Calu3 (cell line): ENCODE measurements at regions not wholly inside any gene's neighbourhood (a gene's known extent, or its start where the extent isn't known, plus 50 kb on each side); places are given as distances from the start of the nearest gene placed in this dataset.

ENCODE experiments used
- BruUV-seq: library from RNA; stranded (reverse); fragments of 400-500 nt; replicated peaks from 2 replicates; lab custom pipeline; 2021; lab: Mats Ljungman, UMichigan
- CTCF ChIA-PET: fragments of 300-600 bp; sonication (Branson Sonifier 250); formaldehyde crosslinking; loops from one replicate; lab custom pipeline; 2022; ENCODE audit warnings: antibody characterized with exemption; lab: Charles Lee
- DNase-seq: peaks from one replicate; pipeline ENCODE4 v3.0.0; 2022
- H3K27ac Mint-ChIP-seq: one replicate; pipeline ENCODE4 v1.8.0; 2022; ENCODE audit warnings: mixed read lengths; ENCODE audit not compliant: unreplicated experiment
- H3K27me3 Mint-ChIP-seq: one replicate; pipeline ENCODE4 v1.8.0; 2022; ENCODE audit warnings: mixed read lengths; ENCODE audit not compliant: unreplicated experiment
- H3K36me3 Mint-ChIP-seq: one replicate; pipeline ENCODE4 v1.8.0; 2022; ENCODE audit warnings: mild to moderate bottlenecking, moderate library complexity, mixed read lengths; ENCODE audit not compliant: insufficient read depth, unreplicated experiment
- H3K4me1 Mint-ChIP-seq: one replicate; pipeline ENCODE4 v1.8.0; 2022; ENCODE audit warnings: mild to moderate bottlenecking, low read depth, mixed read lengths; ENCODE audit not compliant: unreplicated experiment
- H3K4me3 Mint-ChIP-seq: one replicate; pipeline ENCODE4 v1.8.0; 2022; ENCODE audit warnings: mild to moderate bottlenecking, low read depth, moderate library complexity, mixed read lengths; ENCODE audit not compliant: unreplicated experiment
- H3K9me3 Mint-ChIP-seq: one replicate; pipeline ENCODE4 v1.8.0; 2022; ENCODE audit warnings: low read depth, mixed read lengths; ENCODE audit not compliant: unreplicated experiment
- intact Hi-C: fragments of 100-400 bp; cut with micrococcal nuclease; formaldehyde crosslinking; loops from one replicate; pipeline ENCODE4 v1.10.0; 2022; ENCODE audit not compliant: unreplicated experiment
- TF ChIP-seq, protein P1 (sequence below): fragments of 200-600 bp; IDR thresholded peaks from one replicate; pipeline ENCODE4 v1.8.0; 2022; ENCODE audit warnings: antibody characterized with exemption; ENCODE audit not compliant: unreplicated experiment

- Mint-ChIP-seq H3K9me3 (no peaks in the 10 kb centered on the region), H3K36me3 (no peaks in the 10 kb centered on the region), H3K27me3 (peaks cover 92% of the 10 kb centered on the region), H3K27ac (no peak overlapping the region), H3K4me1 (no peaks in the 10 kb centered on the region), H3K4me3 (no peak overlapping the region)
- CTCF ChIA-PET: no interaction called here
- intact Hi-C loops: loop anchor here (5.0 kb wide), 1 partner anchor 167 kb away; no protein-coding TSS in a partner anchor
- TF ChIP-seq, protein P1, sequence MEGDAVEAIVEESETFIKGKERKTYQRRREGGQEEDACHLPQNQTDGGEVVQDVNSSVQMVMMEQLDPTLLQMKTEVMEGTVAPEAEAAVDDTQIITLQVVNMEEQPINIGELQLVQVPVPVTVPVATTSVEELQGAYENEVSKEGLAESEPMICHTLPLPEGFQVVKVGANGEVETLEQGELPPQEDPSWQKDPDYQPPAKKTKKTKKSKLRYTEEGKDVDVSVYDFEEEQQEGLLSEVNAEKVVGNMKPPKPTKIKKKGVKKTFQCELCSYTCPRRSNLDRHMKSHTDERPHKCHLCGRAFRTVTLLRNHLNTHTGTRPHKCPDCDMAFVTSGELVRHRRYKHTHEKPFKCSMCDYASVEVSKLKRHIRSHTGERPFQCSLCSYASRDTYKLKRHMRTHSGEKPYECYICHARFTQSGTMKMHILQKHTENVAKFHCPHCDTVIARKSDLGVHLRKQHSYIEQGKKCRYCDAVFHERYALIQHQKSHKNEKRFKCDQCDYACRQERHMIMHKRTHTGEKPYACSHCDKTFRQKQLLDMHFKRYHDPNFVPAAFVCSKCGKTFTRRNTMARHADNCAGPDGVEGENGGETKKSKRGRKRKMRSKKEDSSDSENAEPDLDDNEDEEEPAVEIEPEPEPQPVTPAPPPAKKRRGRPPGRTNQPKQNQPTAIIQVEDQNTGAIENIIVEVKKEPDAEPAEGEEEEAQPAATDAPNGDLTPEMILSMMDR: no peak
- no TSS peak for BruUV-seq
- DNase-seq: no peak
These were observed 191.9 kb upstream of the LINGO1 start for GRCh38 chr15:77824361-77825251.

GRCh38 chr15:77823736-77824135 lies 191.0 kb upstream of the LINGO1 start:
- no peaks in the 10 kb centered on the region for H3K4me1 Mint-ChIP-seq
- intact Hi-C loops: loop anchor here (5.0 kb wide), 1 partner anchor 166 kb away; no protein-coding TSS in a partner anchor
- no TSS peak for BruUV-seq
- H3K36me3 Mint-ChIP-seq: no peaks in the 10 kb centered on the region
- peaks cover 86% of the 10 kb centered on the region for H3K27me3 Mint-ChIP-seq
- no peak overlapping the region for H3K27ac Mint-ChIP-seq
- CTCF ChIA-PET: no interaction called here
- no peak overlapping the region for H3K4me3 Mint-ChIP-seq
- TF ChIP-seq, protein P1: no peak
- DNase-seq: no peak
- H3K9me3 Mint-ChIP-seq: no peaks in the 10 kb centered on the region

DNA sequence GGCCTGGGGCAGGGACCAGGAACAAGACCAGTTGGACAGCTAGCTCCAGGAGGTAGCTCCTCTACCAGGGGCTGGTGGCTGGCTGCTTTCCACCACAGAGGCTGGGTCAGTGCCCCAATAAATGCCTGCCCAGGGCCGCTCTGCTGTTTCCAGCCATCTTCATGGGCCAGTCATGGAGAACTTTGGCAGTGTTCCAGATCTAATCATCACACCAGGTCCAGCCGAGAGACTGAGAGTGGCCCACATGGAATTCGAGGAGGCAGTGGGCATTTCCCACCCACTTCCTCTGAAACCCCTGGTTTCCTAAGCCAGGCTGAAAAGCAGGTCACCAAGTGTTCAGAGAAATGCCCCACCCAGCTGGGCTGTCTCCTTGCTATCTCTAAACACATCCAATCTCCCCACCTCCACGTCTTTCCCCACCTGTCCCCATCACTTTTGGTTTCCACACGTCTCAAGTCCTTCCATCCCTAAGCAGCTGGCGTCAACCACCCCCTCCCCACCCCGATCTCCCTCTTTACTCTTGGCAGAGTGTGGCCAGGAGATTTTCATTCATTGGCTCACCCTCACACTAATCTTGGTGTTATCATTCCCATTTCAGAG lies 190.0 kb upstream of the LINGO1 start:
- no peak overlapping the region for H3K27ac Mint-ChIP-seq
- BruUV-seq: no TSS peak
- intact Hi-C loops: loop anchor here (5.0 kb wide), 1 partner anchor 165 kb away; no protein-coding TSS in a partner anchor
- TF ChIP-seq, protein P1: no peak
- H3K9me3 Mint-ChIP-seq: no peaks in the 10 kb centered on the region
- no peak overlapping the region for H3K4me3 Mint-ChIP-seq
- peaks cover 83% of the 10 kb centered on the region for H3K27me3 Mint-ChIP-seq
- CTCF ChIA-PET: interaction anchor here (3.3 kb wide), 1 partner anchor 189 kb away, joined by 29 read pairs; the partner anchor contains the start of gene LINGO1
- no peaks in the 10 kb centered on the region for H3K36me3 Mint-ChIP-seq
- H3K4me1 Mint-ChIP-seq: no peaks in the 10 kb centered on the region
- DNase-seq: no peak

DNA sequence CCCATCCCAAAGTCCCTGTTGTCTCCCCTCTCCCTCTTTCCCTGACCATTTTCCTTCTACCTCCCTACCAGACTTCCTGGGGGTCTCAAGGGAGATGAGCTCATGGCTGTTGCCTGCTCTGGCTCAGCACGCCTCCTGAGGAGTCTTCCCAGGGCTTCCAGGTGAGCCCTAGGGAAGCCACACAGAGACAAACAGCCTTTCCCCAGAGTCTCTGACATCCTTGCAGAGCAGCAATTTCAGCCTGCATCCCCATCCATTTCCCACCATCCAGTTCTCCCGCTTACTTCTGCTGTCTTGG lies 189.2 kb upstream of the LINGO1 start:
- TF ChIP-seq, protein P1: no peak
- no peak overlapping the region for H3K27ac Mint-ChIP-seq
- H3K27me3 Mint-ChIP-seq: peaks cover 83% of the 10 kb centered on the region
- H3K4me3 Mint-ChIP-seq: no peak overlapping the region
- H3K36me3 Mint-ChIP-seq: no peaks in the 10 kb centered on the region
- no peak for DNase-seq
- intact Hi-C loops: loop anchor here (1.0 to 5.0 kb wide), 2 partner anchors 165 to 188 kb away; no protein-coding TSS in a partner anchor
- H3K9me3 Mint-ChIP-seq: no peaks in the 10 kb centered on the region
- BruUV-seq: no TSS peak
- H3K4me1 Mint-ChIP-seq: no peaks in the 10 kb centered on the region
- CTCF ChIA-PET: interaction anchor here (0.7 to 3.3 kb wide), 10 partner anchors 160 to 278 kb away, joined by 3 to 29 read pairs (median 5); partner anchors contain the start of gene LINGO1
